C4-2B (cell line): ENCODE measurements at regions not wholly inside any gene's neighbourhood (a gene's known extent, or its start where the extent isn't known, plus 50 kb on each side); places are given as distances from the start of the nearest gene placed in this dataset.

Experiments
- ZFX ChIP-seq: fragments of 450-650 bp; IDR thresholded peaks from 2 replicates; pipeline ENCODE4 v1.6.1; 2017
- TF ChIP-seq, protein P1 (sequence below): fragments of 450-650 bp; conservative IDR thresholded peaks from 2 replicates; pipeline ENCODE4 v1.5.1; 2017; ENCODE audit warnings: mild to moderate bottlenecking

DNA sequence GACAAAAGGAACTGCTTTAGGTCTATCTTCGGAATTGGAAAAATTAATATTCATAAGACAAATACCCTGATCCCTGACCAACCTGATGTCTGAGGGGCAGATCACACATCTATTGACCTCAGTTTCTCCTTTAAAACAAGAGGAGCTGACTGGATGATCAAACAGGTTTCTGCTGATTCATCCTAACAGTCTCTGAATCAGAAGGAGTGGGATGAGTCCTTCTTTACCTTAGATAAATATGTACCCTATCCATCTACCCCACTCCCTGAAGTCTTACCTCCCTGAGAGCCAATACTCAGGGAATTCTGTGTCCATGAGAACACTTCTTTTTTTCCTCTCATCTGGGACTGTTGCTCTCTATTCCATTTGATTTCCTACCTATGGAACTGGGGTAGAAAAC is 80.3 kb upstream of the CRHR1 start:
- TF ChIP-seq, protein P1, sequence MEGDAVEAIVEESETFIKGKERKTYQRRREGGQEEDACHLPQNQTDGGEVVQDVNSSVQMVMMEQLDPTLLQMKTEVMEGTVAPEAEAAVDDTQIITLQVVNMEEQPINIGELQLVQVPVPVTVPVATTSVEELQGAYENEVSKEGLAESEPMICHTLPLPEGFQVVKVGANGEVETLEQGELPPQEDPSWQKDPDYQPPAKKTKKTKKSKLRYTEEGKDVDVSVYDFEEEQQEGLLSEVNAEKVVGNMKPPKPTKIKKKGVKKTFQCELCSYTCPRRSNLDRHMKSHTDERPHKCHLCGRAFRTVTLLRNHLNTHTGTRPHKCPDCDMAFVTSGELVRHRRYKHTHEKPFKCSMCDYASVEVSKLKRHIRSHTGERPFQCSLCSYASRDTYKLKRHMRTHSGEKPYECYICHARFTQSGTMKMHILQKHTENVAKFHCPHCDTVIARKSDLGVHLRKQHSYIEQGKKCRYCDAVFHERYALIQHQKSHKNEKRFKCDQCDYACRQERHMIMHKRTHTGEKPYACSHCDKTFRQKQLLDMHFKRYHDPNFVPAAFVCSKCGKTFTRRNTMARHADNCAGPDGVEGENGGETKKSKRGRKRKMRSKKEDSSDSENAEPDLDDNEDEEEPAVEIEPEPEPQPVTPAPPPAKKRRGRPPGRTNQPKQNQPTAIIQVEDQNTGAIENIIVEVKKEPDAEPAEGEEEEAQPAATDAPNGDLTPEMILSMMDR: no peak
- TF ChIP-seq ZFX: no peak
